Activated CD8-positive, alpha-beta T cell treated with anti-CD3 and anti-CD28 coated beads for 36 hours (primary cell): ENCODE measurements at regions not wholly inside any gene's neighbourhood (a gene's known extent, or its start where the extent isn't known, plus 50 kb on each side); places are given as distances from the start of the nearest gene placed in this dataset.

Experiments used
- ATAC-seq: fragments of 200-7000 bp; cut with Tn5 transposase; one replicate; pipeline ENCODE4 v1.10.0; 2021; ENCODE audit warnings: mild to moderate bottlenecking, moderate library complexity
- CTCF ChIA-PET: fragments of 350-600 bp; sonication (Branson Sonifier 250); formaldehyde crosslinking; loops from one replicate; lab custom pipeline; 2021; ENCODE audit warnings: antibody characterized with exemption; lab: Charles Lee
- POLR2A ChIA-PET: fragments of 350-600 bp; sonication (Branson Sonifier 250); formaldehyde crosslinking; loops from one replicate; lab custom pipeline; 2021; ENCODE audit warnings: antibody characterized with exemption; lab: Charles Lee
- DNase-seq: peaks from one replicate; pipeline ENCODE4 v3.0.0-alpha.2; 2020
- H3K27ac Mint-ChIP-seq: one replicate; pipeline ENCODE4 v1.8.0; 2021; ENCODE audit warnings: mild to moderate bottlenecking, mixed read lengths
- H3K27me3 Mint-ChIP-seq: one replicate; pipeline ENCODE4 v1.8.0; 2021; ENCODE audit warnings: mixed read lengths
- H3K36me3 Mint-ChIP-seq: one replicate; pipeline ENCODE4 v1.8.0; 2021; ENCODE audit warnings: low read depth, mixed read lengths
- H3K4me1 Mint-ChIP-seq: one replicate; pipeline ENCODE4 v1.8.0; 2021; ENCODE audit warnings: low read depth, mixed read lengths
- H3K4me3 Mint-ChIP-seq: one replicate; pipeline ENCODE4 v1.8.0; 2021; ENCODE audit warnings: mild to moderate bottlenecking, moderate library complexity, mixed read lengths
- H3K9me3 Mint-ChIP-seq: one replicate; pipeline ENCODE4 v1.8.0; 2021; ENCODE audit warnings: mixed read lengths
- CTCF ChIP-seq: fragments of 200-600 bp; IDR thresholded peaks from one replicate; pipeline ENCODE4 v1.8.0; 2022; ENCODE audit warnings: antibody characterized with exemption, mild to moderate bottlenecking
- intact Hi-C: fragments of 100-400 bp; cut with micrococcal nuclease; formaldehyde crosslinking; loops from one replicate; pipeline ENCODE4 v1.10.0; 2022

GRCh38 chr11:130995266-130995665, 79.0 kb upstream of the SNX19 start:
- H3K4me3 Mint-ChIP-seq = no peak overlapping the region
- H3K4me1 Mint-ChIP-seq = no peaks in the 10 kb centered on the region
- H3K9me3 Mint-ChIP-seq = no peaks in the 10 kb centered on the region
- H3K36me3 Mint-ChIP-seq = no peaks in the 10 kb centered on the region
- intact Hi-C loops = loop anchor here (10.0 kb wide), 1 partner anchor 60 kb away; no protein-coding TSS in a partner anchor
- TF ChIP-seq CTCF = no peak
- no peak overlapping the region for H3K27ac Mint-ChIP-seq
- H3K27me3 Mint-ChIP-seq = no peaks in the 10 kb centered on the region
- ATAC-seq (no peak), DNase-seq (no peak)
- POLR2A ChIA-PET = no interaction called here
- CTCF ChIA-PET = interaction anchor here (1.4 kb wide), 1 partner anchor 44 kb away, joined by 3 read pairs; no protein-coding TSS in a partner anchor

DNA sequence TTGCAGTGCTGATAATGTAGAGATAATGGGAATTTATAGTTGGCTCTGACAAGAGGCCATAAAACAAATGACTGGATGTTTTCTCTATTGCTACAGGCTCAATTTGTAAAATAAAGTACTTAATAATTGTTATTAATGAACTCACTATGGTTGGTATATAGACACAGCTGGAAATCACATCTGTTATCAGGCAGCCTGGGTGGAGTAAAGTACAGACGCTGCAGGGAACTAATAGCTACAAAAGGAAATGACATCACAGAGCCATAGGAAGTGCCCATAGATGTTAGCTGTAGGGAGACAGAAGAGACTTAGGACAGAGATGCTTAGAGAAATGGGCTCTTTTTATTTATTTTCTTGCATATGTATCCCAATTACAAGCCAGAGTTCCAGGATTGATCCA, 81.0 kb upstream of the SNX19 start:
- no peak for ATAC-seq
- H3K9me3 Mint-ChIP-seq = no peaks in the 10 kb centered on the region
- H3K4me1 Mint-ChIP-seq = no peaks in the 10 kb centered on the region
- POLR2A ChIA-PET = no interaction called here
- H3K27ac Mint-ChIP-seq = no peak overlapping the region
- H3K27me3 Mint-ChIP-seq = no peaks in the 10 kb centered on the region
- no peak overlapping the region for H3K4me3 Mint-ChIP-seq
- no peak for DNase-seq
- no peaks in the 10 kb centered on the region for H3K36me3 Mint-ChIP-seq
- no peak for TF ChIP-seq CTCF
- CTCF ChIA-PET = no interaction called here
- intact Hi-C loops = loop anchor here (10.0 kb wide), 1 partner anchor 58 kb away; no protein-coding TSS in a partner anchor

GRCh38 chr11:130999086-130999485, 82.8 kb upstream of the SNX19 start:
- H3K27me3 Mint-ChIP-seq = no peaks in the 10 kb centered on the region
- CTCF ChIA-PET = no interaction called here
- intact Hi-C loops = loop anchor here (10.0 kb wide), 1 partner anchor 56 kb away; no protein-coding TSS in a partner anchor
- no peak overlapping the region for H3K27ac Mint-ChIP-seq
- H3K36me3 Mint-ChIP-seq = no peaks in the 10 kb centered on the region
- POLR2A ChIA-PET = no interaction called here
- DNase-seq = no peak
- ATAC-seq = no peak
- no peaks in the 10 kb centered on the region for H3K4me1 Mint-ChIP-seq
- H3K4me3 Mint-ChIP-seq = no peak overlapping the region
- TF ChIP-seq CTCF = no peak
- H3K9me3 Mint-ChIP-seq = no peaks in the 10 kb centered on the region

- ATAC-seq = no peak
- no peaks in the 10 kb centered on the region for H3K4me1 Mint-ChIP-seq
- POLR2A ChIA-PET = no interaction called here
- H3K27ac Mint-ChIP-seq = no peak overlapping the region
- no peaks in the 10 kb centered on the region for H3K27me3 Mint-ChIP-seq
- no peaks in the 10 kb centered on the region for H3K36me3 Mint-ChIP-seq
- no peak overlapping the region for H3K4me3 Mint-ChIP-seq
- no peaks in the 10 kb centered on the region for H3K9me3 Mint-ChIP-seq
- CTCF ChIA-PET = no interaction called here
- TF ChIP-seq CTCF = no peak
- intact Hi-C loops = loop anchor here (10.0 kb wide), 1 partner anchor 55 kb away; no protein-coding TSS in a partner anchor
- DNase-seq = no peak
Measured at GRCh38 chr11:130999992-131000770, 83.9 kb upstream of the SNX19 start.

DNA sequence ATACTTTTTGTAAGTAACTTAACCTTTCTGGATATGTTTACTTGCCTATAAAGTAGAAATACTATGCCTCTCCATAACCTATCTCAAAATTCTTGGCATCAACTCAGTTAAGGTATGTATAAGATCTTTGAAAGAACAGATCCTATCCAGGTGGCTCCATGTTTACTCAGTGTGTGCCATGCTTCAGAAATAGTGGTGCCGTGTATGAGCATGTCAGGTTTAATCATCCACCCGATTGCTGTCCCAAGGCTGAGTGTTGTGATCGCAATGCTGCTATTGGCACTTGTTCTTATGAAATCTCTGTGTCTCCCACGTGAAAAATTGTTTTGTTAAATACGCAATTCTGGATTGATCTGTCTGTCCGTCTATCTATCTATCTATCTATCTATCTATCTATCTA, 85.9 kb upstream of the SNX19 start:
- no peak overlapping the region for H3K27ac Mint-ChIP-seq
- POLR2A ChIA-PET = no interaction called here
- no peaks in the 10 kb centered on the region for H3K36me3 Mint-ChIP-seq
- H3K9me3 Mint-ChIP-seq = no peaks in the 10 kb centered on the region
- intact Hi-C loops = no loop called here
- no peak for TF ChIP-seq CTCF
- H3K4me3 Mint-ChIP-seq = no peak overlapping the region
- ATAC-seq (no peak), DNase-seq (no peak)
- H3K4me1 Mint-ChIP-seq = no peaks in the 10 kb centered on the region
- CTCF ChIA-PET = no interaction called here
- no peaks in the 10 kb centered on the region for H3K27me3 Mint-ChIP-seq
